NT2/D1 (cell line): ENCODE measurements at regions not wholly inside any gene's neighbourhood (a gene's known extent, or its start where the extent isn't known, plus 50 kb on each side); places are given as distances from the start of the nearest gene placed in this dataset.
"Not testable (repeated sequence)": the region's sequence is repeated elsewhere in the genome, so short reads cannot be mapped to it uniquely, and the experiment has no call there.

Source experiments
- DNase-seq: peaks from one replicate; pipeline ENCODE4 v3.0.0-alpha.2; 2011; ENCODE audit warnings: low read depth, low spot score
- H3K27me3 ChIP-seq: 2 replicates; pipeline ENCODE4 v1.6.0; 2011; ENCODE audit warnings: mild to moderate bottlenecking; ENCODE audit not compliant: insufficient read length, insufficient read depth
- H3K36me3 ChIP-seq: 2 replicates; pipeline ENCODE4 v1.6.1; 2011; ENCODE audit warnings: mild to moderate bottlenecking, low read length, mixed read lengths; ENCODE audit not compliant: insufficient read depth, insufficient read length
- H3K4me1 ChIP-seq: 2 replicates; pipeline ENCODE4 v1.5.1; 2011; ENCODE audit not compliant: insufficient read depth, insufficient read length
- H3K4me3 ChIP-seq: 2 replicates; pipeline ENCODE4 v1.5.1; 2011; ENCODE audit warnings: low read depth; ENCODE audit not compliant: insufficient read length
- H3K9ac ChIP-seq: 2 replicates; pipeline ENCODE4 v1.6.0; 2011; ENCODE audit warnings: low read depth; ENCODE audit not compliant: insufficient read length
- H3K9me3 ChIP-seq: 2 replicates; pipeline ENCODE4 v1.5.1; 2011; ENCODE audit warnings: mild to moderate bottlenecking, low read length; ENCODE audit not compliant: insufficient read depth
- SUZ12 ChIP-seq: IDR thresholded peaks from 2 replicates; pipeline ENCODE4 v1.6.1; 2011; ENCODE audit not compliant: insufficient read length, insufficient read depth; ENCODE audit errors: extremely low read depth
- YY1 ChIP-seq: IDR thresholded peaks from 2 replicates; pipeline ENCODE4 v1.6.1; 2011; ENCODE audit not compliant: insufficient read length, insufficient read depth
- ZNF274 ChIP-seq: IDR thresholded peaks from 2 replicates; pipeline ENCODE4 v1.6.1; 2011; ENCODE audit warnings: mild to moderate bottlenecking, low read depth, low read length

GRCh38 chr1:199937161-199937560, 90.3 kb upstream of the NR5A2 start:
- no peak for DNase-seq
- H3K36me3 ChIP-seq, result no peaks in the 10 kb centered on the region
- H3K9ac ChIP-seq, result no peak overlapping the region
- H3K4me1 ChIP-seq, result no peaks in the 10 kb centered on the region
- TF ChIP-seq SUZ12 (no peak), ZNF274 (no peak), YY1 (no peak)
- H3K9me3 ChIP-seq, result no peaks in the 10 kb centered on the region
- H3K27me3 ChIP-seq, result no peaks in the 10 kb centered on the region
- H3K4me3 ChIP-seq, result no peak overlapping the region

DNA sequence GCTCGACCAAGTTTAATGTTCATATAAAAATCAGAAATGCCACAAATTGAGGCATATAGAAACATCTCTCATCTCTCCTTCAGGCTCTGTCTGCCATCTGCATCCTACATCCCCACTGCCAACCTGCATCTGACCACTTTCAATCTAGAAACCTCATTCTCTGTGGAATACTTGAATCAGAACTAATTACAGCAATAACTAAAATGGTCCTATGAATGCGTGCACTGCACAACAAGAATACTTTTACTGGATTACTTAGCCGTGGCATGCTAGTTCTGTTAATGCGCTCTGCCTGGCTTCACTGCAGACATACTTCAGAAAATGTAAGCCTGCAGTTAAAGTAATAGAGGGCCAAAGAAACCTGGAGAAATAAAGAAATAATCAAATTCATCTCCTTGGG, 89.8 kb upstream of the NR5A2 start:
- Histone ChIP-seq H3K4me1 (no peaks in the 10 kb centered on the region), H3K36me3 (no peaks in the 10 kb centered on the region), H3K9ac (no peak overlapping the region), H3K9me3 (no peaks in the 10 kb centered on the region), H3K4me3 (no peak overlapping the region), H3K27me3 (no peaks in the 10 kb centered on the region)
- TF ChIP-seq SUZ12 (no peak), ZNF274 (no peak), YY1 (no peak)
- DNase-seq, result no peak

DNA sequence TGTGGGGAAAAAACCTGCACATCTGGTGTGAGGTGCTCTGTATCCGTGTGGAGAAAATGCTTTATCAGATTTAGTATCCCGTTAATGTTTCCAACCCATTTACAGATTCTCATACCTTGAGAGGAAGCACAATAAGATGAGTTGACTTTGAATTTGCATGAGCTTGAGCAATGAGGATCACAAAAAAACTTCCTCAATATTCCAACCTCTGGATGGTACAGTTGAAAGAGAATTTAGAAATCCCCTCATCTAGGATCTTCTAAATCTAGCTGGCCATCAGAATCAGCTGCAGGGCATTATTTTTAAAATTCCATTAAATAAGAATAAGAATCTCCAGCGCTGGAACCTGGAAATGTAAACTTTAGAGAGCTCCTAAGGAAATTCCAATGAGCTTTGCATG, 82.5 kb upstream of the NR5A2 start:
- H3K4me3 ChIP-seq, result no peak overlapping the region
- no peak for TF ChIP-seq SUZ12
- TF ChIP-seq YY1, result no peak
- no peak for TF ChIP-seq ZNF274

GRCh38 chr1:199945591-199945990, 81.9 kb upstream of the NR5A2 start:
- no peak overlapping the region for H3K4me3 ChIP-seq
- H3K36me3 ChIP-seq, result no peaks in the 10 kb centered on the region
- no peaks in the 10 kb centered on the region for H3K4me1 ChIP-seq
- TF ChIP-seq YY1, result no peak
- no peak for TF ChIP-seq SUZ12
- TF ChIP-seq ZNF274, result no peak
- no peaks in the 10 kb centered on the region for H3K27me3 ChIP-seq
- no peak overlapping the region for H3K9ac ChIP-seq
- DNase-seq, result no peak
- no peaks in the 10 kb centered on the region for H3K9me3 ChIP-seq

More for the DNA sequence above, 82.5 kb upstream of the NR5A2 start:
- Histone ChIP-seq H3K9ac (no peak overlapping the region), H3K36me3 (no peaks in the 10 kb centered on the region), H3K27me3 (no peaks in the 10 kb centered on the region), H3K4me1 (no peaks in the 10 kb centered on the region), H3K9me3 (no peaks in the 10 kb centered on the region)
- DNase-seq, result no peak

DNA sequence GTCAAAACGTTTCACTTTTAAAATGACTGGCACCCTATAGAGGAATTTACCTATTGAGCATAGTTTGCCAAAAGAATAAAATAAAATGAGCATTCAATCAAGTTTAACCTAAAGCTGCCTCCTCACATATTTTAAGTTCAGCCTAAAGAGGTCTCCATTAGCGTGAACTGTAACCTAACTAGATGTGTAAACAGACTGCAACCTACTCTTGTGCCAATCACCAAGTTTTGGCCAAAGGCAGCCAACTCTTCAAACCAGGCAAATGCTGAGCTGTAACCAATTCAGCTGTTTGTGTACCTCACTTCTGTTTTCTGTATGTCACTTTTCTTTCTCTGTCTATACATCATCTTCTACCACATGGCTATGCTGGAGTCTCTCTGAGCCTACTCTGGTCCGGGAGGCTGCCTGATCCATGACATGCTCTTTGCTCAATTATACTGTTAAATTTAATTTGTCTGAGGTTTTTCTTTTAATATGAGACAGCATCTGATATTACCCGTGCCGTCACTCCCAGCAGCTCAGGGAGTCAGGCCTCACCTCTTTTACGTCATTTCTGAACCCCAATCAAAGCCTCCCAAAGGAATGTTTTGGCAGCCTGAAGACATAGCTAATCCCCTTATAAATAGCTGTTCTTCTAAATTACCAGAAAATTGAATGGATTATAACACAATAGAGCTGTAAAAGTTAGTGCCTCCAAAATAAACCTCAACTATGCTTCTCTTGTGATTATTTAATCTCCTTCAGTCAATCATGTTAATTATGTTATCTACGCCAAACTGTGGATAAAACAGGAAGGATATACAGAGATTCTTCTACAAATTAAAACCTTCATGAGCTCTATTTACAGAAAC, 81.0 kb upstream of the NR5A2 start:
- no peaks in the 10 kb centered on the region for H3K4me1 ChIP-seq
- H3K9ac ChIP-seq, result no peak overlapping the region
- H3K36me3 ChIP-seq, result no peaks in the 10 kb centered on the region
- no peak for DNase-seq
- TF ChIP-seq SUZ12 (no peak), YY1 (no peak)
- no peaks in the 10 kb centered on the region for H3K27me3 ChIP-seq
- H3K9me3 ChIP-seq, result no peaks in the 10 kb centered on the region
- H3K4me3 ChIP-seq, result no peak overlapping the region

- Histone ChIP-seq H3K4me1 (no peaks in the 10 kb centered on the region), H3K9ac (no peak overlapping the region), H3K4me3 (no peak overlapping the region), H3K36me3 (no peaks in the 10 kb centered on the region), H3K27me3 (no peaks in the 10 kb centered on the region), H3K9me3 (no peaks in the 10 kb centered on the region)
- DNase-seq, result no peak
- no peak for TF ChIP-seq YY1
- no peak for TF ChIP-seq SUZ12
- no peak for TF ChIP-seq ZNF274
These were observed 78.8 kb upstream of the NR5A2 start for GRCh38 chr1:199948587-199949280.

GRCh38 chr1:199951005-199951404, 76.5 kb upstream of the NR5A2 start:
- H3K27me3 ChIP-seq, H3K9ac ChIP-seq, H3K4me1 ChIP-seq, H3K4me3 ChIP-seq, H3K9me3 ChIP-seq, DNase-seq, H3K36me3 ChIP-seq: not testable (repeated sequence)
